GM21723 (cell line): ENCODE measurements at regions not wholly inside any gene's neighbourhood (a gene's known extent, or its start where the extent isn't known, plus 50 kb on each side); places are given as distances from the start of the nearest gene placed in this dataset.
"Not testable (repeated sequence)": the region's sequence is repeated elsewhere in the genome, so short reads cannot be mapped to it uniquely, and the experiment has no call there.

ENCODE experiments used
- ATAC-seq: cut with Tn5 transposase; IDR thresholded peaks from one replicate; pipeline ENCODE4 v1.9.1; 2021; ENCODE audit warnings: mild to moderate bottlenecking, moderate library complexity; ENCODE audit not compliant: unreplicated experiment

- ATAC-seq, result no peak
Observed at GRCh38 chr2:193480187-193480586, 1285.5 kb upstream of the TMEFF2 start.

- ATAC-seq, result no peak
Observed at GRCh38 chr2:193476171-193476800, 1281.6 kb upstream of the TMEFF2 start.

DNA sequence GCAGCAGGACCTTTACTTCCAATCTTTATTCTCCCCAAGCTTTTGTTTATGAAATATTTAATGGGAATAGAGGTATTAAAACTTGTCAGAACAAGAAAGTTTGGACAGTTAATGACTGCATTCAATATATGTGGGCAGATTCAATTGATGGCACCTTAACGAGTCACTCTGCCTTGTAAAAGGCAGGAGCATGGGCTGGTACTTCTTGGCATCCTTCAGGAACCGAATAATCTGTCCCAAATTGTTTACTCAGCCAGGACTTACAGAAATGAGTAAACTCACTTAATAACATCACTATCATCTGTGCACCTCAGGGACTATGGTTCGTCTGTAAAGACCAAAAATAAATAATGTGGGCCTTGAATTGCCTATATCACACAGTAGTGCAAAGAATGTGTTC, 1280.3 kb upstream of the TMEFF2 start:
- ATAC-seq, result no peak

- no peak for ATAC-seq
Observed at GRCh38 chr2:193469251-193469650, 1274.5 kb upstream of the TMEFF2 start.

- ATAC-seq, result no peak
Observed at GRCh38 chr2:193467276-193467987, 1272.7 kb upstream of the TMEFF2 start.

DNA sequence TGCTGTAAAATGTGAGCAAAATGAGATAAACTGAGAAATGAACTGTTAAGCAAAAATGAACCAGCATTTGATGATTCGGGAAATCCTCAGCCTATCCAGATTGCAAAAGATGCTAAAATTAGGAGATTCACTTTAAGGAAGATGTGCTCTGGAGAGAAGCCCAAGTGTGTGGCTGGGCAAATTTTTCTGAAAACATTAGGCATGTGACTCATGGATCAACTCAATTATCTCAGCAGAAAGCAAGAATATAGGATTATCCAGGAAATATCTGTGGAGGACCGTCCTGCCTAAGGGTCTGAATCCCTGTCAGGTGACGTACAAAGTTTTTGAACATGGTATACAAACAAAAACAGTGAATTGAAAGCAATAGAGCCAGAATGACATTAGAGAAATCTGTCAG, 1268.3 kb upstream of the TMEFF2 start:
- ATAC-seq, result no peak

DNA sequence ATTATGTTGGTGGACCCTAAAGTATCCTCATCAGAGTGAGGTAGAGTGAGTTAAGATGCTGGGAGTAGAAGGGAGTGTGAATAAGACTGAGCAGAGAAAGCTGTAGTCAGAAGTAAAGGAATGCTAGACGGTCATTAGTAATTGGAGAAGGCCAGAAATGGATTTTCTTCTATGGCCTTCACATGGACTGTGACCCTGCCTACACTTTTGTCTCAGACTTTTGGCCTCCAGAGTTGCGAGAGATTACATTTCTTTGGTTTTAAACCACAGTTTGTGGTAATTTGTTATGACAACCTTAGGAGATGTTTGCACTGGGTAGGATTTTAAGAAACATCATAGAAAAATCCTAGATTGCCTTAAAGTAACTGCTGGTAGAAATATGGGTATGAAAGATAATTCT, 1267.7 kb upstream of the TMEFF2 start:
- no peak for ATAC-seq

DNA sequence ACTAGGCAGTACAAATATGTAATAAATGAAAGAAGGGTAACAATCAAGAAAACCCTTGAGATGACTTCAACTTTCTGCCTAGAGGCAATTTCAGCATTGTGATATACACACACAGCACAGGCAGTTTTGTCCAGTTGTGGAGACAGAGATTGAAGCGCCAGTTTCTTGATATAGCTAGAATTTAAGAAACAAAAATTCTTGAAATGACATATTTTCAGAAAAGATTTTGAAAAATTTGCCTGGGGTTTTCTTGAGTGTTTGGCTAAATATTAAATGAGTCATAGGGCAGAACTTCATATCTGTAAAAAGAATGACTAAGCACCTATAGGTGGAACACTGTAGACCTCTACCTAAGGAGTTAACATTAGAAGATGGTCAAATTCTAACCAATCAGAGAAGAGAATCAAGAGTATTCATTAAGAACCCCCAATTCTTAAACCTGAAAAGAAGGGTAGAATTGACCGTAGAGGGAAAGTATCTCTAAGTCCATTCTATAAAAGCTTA, 1266.8 kb upstream of the TMEFF2 start:
- ATAC-seq, result no peak

DNA sequence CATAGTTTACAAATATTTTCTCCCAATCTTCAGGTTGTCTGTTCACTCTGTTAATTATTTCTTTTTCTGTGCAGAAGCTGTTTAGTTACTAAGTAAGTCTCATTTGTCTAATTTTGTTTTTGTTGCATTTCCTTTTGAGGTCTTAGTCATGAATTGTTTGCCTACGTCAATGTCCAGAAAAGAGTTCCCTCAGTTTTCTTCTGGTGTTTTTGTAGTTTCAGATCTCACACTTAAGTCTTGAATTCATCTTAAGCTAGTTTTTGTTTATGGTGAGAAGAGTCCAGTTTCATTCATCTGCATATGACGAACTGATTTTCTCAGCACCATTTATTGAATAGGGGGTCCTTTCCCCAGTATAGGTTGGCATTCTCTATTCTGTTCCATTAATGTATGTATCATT, 1252.2 kb upstream of the TMEFF2 start:
- no peak for ATAC-seq

- ATAC-seq, result no peak
Observed at GRCh38 chr2:193442293-193442692, 1247.6 kb upstream of the TMEFF2 start.

- no peak for ATAC-seq
Observed at GRCh38 chr2:193428336-193428818, 1233.6 kb upstream of the TMEFF2 start.

DNA sequence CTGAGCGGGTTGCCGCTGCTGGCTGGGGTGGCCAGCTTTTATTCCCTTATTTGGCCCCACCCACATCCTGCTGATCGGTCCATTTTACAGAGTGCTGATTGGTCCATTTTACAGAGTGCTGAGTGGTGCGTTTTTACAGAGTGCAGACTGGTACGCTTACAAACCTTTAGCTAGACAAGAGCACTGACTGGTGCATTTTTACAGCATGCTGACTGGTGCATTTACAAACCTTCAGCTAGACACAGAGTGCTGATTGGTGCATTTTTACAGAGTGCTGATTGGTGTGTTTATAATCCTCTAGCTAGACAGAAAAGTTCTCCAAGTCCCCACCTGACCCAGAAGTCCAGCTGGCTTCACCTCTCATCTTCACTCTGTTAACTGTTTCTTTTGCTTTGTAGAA, 1217.6 kb upstream of the TMEFF2 start:
- ATAC-seq, result not testable (repeated sequence)

DNA sequence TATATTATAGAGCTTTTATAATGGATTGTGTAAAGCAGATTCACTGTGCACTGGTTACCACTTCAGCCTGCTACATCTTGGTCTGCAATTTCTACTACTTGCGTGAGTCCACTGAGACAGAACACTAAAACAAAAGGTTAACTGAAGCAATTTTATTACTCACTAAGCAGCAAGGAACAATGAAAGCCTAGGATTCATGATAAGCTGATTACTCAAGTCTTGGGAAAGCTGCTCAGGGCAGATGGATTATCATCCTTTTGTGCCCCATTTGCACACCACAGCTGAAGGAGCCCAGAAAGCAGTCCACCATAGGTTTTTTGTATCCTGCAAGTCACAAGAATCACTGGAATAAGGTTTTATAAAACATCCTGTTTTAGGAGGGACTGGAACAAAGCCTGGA, 1215.2 kb upstream of the TMEFF2 start:
- no peak for ATAC-seq

DNA sequence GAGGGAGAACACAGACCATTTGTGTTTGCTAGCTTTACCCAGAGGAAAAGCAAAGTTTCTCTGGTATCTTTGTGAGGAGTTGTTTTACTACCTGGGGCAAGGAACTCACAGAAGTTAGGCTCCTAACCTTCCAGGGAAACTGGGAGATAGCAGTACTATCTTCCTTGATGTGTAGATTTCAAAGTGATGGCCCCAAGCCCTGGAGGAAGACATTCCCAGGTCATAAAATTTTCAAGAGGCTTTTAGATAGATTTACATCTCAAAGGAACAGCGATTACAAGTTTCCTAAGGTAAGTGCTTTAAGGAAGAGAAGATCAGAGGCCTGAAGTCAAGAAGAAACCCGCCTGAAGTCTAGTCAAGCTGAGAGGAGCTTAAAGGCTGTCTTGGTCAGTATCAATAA, 1187.8 kb upstream of the TMEFF2 start:
- no peak for ATAC-seq

GRCh38 chr2:193377789-193378188, 1183.1 kb upstream of the TMEFF2 start:
- no peak for ATAC-seq

- ATAC-seq, result no peak
Observed at GRCh38 chr2:193373120-193373519, 1178.4 kb upstream of the TMEFF2 start.

GRCh38 chr2:193371200-193371599, 1176.5 kb upstream of the TMEFF2 start:
- ATAC-seq, result no peak

DNA sequence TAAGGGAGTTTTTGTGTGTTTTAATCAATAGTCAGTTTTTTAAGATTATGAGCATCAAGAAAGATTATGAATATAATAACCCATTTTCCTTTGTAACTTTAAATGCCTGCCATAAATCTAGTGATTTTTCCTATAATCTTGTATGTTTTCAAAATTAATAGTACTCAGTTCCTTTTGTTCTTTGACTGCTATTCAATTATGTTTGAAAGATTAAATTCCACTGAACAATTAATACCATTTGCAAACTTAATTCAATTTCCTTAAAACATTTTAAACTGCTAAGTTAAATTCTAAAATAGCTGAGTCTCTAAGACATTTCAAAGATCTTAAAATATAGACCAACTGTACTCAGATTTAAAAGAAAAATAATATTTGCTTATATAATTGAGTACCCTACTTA, 1173.9 kb upstream of the TMEFF2 start:
- no peak for ATAC-seq

DNA sequence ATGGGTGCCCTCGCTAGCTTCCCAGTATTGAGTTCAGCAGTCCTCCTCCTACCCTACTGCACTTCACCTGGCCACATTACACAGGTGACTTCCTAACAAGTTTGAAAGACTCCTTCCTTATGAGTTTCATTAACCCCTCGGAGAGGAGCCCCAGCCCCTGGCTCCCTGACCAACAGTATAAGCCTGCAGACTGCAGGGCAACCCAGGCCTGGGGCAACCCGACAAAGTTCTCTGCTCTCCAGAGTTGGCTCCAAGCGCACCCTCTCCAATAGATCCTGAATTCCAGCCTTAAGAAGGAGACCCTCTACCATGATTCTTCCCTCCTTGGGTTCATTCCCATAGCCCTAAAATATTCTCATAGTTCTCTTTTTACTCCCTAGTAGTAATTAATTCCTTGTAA, 1162.8 kb upstream of the TMEFF2 start:
- ATAC-seq, result no peak

DNA sequence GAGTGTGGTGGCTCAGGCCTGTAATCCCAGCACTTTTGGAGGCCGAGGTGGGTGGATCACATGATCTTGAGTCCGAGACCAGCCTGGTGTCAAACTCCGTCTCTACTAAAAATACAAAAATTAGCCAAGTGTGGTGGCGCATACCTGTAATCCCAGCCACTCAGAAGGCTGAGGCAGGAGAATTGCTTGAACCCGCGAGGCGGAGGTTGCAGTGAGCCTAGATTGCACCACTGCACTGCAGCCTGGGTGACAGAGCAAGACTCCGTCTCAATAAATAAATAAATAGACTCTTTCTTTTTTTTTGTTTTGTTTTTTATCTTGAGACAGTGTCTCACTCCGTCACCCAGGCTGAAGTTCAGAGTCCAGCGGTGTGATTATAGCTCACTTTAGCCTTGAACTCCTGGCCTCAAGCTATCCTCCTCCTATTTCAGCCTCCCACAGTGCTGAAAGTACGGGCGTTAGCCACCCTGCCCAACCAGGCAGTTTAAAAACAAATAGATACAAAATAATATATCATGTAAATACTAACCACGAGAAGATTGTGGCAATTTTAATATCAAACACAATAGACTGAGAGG, 1158.0 kb upstream of the TMEFF2 start:
- not testable (repeated sequence) for ATAC-seq

DNA sequence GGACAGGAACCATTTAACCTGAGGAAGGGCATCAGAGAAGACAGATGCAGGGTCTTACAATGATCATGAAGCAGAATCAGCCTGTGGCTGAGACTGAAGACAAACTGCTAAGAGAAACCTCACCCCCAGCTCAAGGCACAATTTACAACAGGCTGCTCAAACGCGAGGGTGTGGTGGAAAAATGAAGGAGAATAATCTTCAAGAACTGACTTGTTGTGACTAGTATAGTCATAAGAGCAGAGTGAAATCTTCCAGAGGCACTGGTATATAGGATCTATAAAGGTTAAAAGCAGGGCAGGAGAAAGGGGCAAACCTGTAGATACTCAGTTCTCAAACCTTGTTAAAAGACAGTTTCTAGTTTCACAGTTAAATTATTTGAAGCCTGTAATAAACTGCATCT, 1155.8 kb upstream of the TMEFF2 start:
- ATAC-seq, result no peak

DNA sequence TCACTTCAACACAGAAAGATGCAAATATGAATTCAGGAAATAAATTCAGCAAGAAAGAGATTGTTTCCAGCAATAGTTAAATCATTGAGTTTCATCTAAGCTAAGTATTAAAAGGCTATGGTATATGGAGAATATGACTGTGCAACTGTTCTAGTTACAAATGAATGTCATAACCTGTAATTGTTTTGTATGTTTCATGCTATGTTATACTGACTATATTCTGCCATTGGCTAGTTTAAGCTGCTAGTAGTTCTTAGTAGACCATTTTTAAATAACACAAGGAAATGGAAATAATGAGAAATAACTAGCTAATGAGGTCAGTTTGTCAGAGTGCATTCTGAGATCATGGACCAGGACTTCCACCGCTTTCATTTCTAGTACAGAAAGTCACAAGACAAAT, 1154.9 kb upstream of the TMEFF2 start:
- ATAC-seq, result no peak
